GM19395 (cell line): ENCODE measurements at regions not wholly inside any gene's neighbourhood (a gene's known extent, or its start where the extent isn't known, plus 50 kb on each side); places are given as distances from the start of the nearest gene placed in this dataset.
"Not testable (repeated sequence)": the region's sequence is repeated elsewhere in the genome, so short reads cannot be mapped to it uniquely, and the experiment has no call there.

Source experiments
- ATAC-seq: cut with Tn5 transposase; IDR thresholded peaks from one replicate; pipeline ENCODE4 v1.9.1; 2021; ENCODE audit warnings: mild to moderate bottlenecking, moderate library complexity; ENCODE audit not compliant: unreplicated experiment

DNA sequence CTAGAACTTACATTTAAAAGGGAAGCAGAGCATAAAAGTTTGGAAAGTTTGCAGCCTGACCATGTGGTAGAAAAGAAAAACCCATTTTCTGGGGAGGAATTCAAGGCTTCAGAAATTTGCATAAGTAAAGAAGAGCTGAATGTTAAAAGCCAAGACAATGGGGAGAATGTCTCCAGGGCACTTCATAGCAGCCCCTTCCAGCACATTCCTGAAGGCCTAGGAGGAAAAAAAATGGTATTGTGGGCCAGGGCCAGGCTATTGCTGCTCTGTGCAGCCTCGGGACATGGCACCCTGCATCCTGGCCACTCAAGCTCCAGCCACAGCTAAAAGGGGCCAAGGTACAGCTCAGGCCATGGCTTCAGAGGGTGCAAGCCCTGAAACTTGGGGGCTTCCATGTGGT, 474.2 kb upstream of the MDGA2 start:
- not testable (repeated sequence) for ATAC-seq

DNA sequence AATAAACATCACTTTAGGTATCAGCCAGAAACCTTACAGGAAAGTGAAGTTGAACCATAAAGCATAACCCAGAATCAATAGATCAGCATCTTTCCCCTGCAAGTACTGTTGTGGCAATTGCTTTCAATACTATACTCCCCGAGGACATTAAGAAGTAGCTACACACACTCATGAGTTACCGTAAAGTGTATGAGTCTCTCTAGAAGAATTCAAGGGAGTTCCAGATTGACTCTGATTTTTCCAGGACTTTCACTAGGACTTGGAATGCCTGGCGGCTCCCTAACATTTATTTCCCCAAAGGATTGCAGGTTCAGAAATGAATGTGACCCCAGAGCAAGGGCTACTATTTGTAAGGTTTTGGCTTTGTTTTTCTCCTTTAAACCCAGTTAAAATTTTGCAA, 465.4 kb upstream of the MDGA2 start:
- ATAC-seq, result no peak

DNA sequence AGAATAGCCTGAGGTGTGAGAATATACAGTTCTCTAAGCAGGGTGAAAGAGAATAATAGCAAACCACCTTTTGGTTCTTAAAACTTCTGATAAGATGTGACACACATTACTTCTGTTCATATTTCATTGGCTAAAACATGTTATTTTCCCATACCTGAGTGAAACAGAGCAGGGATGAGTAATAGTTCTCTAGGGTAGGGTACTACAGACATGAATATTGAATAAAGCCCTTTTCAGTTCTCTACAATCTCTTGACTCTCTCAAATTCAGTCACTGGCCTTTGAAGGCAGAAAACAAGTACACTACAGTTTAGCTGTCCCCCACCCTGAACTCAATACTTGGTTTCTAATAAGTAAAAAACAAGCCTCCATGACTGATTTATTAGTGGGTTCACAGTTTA, 454.1 kb upstream of the MDGA2 start:
- ATAC-seq, result no peak

DNA sequence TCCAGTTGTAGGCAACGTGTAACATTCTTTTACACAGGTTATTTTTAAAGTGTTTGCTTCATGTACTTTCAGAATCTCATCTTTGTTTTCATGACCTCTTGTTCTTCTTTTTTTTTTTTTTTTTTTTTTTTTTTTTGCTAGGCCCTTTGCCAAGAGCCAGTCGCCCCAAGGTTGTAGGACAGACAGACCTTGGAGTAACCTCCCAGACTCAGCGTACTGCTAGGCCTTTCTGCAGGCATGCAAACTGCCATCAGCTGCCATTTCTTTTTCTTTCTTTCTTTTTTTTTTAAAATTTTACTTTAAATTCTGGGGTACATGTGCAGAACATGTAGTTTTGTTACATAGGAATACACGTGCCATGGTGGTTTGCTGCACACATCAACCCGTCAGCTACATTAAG, 452.3 kb upstream of the MDGA2 start:
- ATAC-seq, result no peak

DNA sequence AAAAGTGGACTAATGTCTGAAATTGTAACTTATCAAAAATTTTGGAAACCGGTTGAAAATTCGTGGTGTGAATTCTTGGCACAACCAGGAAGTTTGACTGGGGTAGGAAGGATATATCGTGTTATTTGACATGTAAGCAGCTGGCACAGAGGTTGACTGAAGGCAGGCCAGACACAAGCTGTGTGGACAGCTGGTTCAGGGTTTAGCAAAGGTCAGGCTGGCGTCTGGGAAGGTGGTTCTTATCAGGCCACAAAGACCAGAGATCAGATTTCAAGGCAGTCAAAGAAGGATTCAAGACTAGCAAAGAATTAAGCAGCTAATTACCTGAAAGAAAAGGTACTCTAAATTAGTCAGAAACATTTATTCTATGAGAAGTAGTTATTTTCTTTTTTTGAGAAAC, 450.2 kb upstream of the MDGA2 start:
- no peak for ATAC-seq

DNA sequence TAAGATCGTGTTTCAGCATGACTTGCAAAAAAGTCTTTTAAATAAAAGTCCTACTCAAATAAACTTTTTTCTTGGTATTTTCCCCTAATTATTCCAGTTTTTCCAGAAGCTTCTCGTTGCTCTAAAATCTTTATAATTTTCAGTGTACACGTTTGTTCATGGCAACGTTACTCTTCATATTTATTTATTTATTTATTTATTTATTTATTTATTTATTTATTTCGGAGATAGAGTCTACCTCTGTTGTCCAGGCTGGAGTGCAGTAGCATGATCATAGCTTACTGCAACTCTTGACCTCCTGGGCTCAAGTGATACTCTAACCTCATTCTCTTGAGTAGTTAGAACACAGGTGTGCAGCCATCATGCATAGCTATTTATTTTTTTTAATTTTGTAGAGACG, 438.3 kb upstream of the MDGA2 start:
- ATAC-seq, result no peak

DNA sequence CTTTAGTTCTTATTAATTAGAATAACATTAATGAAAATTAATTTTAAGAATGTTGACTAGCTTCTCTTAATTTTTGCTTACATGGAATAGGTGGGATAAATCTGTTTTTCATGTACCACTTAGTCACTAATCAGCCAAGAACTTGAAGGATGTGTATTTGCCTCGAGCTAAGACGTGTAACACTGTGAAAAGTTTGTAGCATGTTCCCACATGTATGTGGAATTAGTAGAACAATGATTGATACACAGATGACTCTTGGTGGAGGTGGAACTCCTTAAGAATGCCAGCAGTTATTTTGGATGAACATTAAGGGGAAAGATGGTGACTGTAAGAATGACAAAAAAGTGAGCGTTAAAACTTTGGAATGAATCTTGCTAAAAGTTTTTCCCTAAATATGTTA, 435.7 kb upstream of the MDGA2 start:
- no peak for ATAC-seq

DNA sequence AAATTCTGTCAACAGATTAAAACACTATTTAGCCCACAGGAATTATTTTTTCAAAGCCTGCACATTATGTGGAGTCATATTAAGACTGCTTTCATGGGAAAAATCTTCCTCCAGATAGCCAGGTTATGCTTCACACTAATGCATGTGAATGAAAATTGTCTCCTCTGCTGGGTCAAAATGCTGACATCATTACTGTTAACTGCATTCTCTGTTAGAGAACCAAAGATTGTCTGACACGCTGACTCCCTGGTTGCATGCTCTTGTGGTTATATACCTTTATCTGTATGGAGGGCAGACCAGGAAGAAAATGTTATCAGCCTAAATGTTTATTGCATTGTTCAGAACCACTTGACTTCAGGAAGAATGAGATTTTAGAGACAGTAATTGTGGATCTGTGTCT, 432.2 kb upstream of the MDGA2 start:
- no peak for ATAC-seq

DNA sequence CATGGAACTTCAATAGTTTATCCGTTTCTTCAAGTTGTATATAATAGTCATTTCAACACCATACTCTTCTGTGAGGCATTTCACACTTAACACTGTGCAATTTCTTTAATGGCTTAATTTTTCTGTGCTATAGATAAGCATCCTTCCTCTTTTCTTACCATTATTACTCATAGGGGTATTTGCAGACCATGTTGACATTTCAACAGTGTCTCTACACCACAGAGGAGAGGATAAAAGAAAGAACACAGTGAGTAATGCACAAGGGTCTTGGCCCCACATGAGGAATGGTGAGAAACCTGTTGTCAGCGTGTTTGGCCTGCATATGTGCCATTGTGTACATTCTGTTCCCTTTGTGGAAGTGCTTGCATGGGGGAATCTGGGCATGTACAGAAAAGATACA, 421.5 kb upstream of the MDGA2 start:
- ATAC-seq, result no peak

DNA sequence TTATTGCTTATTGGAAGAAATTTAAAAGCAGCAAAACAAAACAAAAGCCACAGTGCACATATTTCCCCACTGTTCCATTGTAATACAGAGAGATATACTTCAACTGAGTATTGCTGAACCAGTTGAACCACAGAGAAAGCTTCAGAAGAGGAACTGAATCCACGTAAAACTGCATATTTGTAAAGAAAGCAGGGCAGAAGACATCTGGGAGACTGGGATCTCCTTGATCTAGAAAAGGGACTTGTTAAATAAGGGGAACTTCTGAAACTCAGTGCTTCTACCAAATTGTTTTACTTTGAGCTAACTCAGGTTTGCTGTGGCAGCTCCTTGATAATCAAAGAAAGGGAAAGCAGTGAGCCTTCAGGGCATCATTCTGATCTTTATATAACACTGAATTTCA, 411.1 kb upstream of the MDGA2 start:
- no peak for ATAC-seq

DNA sequence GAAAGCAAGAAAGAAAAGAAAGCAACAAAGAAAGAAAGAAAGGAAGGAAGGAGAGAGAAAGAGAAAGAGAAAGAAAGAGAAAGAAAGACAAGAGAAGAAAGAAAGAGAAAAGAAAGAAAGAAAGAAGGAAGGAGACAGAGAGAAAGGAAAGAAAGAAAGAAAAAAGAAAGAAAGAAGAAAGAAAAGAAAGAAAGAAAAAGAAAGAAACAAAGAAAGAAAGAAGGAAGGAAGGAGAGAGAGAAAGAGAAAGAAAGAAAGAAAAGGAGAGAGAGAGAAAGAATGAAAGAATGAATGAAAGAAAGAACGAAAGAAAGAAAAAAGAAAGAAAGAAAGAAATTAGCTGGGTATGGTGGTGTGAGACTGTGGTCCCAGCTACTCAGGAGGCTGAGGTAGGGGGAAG, 400.1 kb upstream of the MDGA2 start:
- ATAC-seq, result no peak

DNA sequence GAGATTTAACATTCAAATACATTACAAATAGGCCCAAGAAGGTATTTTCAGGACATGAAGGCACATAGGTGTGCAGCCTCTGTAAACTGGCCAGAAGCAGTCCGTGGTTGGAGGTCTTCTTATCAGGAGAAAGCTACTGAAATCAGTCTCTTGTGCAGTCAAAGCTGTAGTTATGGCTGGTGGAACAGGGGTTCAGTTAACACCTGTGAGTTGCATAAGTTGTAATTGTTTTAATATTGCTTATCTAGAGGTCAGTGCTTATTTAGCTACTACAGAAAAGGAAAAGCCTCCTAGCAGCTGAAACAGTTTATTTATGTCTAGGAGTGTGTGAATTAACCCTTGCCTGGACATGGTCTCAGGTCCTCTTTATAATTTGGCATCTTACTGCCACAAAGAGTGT, 377.6 kb upstream of the MDGA2 start:
- no peak for ATAC-seq

DNA sequence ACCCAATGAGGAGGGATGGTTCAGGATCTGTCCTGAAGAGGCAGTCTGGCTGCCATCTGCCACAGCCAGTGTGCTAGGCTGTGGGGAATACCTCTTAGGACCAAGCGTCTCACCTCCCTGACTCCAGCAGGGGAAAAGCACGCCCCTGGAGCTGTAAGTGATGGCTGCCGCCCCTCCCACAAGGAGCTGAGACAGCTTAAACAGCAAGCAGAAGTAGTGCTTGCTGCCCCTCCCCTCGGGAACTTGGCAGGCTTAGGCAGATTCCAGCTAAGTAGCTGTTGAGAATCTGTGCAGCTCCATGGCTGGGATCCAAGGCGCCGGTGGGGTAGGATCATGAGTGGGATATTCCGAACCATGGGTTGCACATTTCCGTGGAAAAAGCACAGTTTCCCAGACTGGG, 360.4 kb upstream of the MDGA2 start:
- ATAC-seq, result no peak

DNA sequence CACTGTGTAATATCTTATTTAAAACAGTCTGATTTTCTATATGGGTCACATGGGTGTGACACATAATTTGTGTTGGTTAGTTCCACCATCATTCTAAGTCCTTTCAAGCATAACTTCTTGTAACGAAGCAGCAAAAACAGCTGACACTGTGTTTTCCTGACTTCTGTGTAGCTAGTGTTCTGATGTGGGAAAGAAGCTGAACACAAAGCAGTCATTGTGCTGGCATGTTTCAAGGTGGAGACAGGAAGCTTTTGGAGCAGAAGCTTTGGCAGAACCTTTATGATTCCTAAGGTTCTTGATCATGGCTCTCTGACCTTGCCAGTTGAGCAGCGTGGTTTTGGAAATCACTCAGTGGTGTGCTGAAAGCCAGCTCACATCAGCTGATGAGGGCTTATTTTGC, 351.7 kb upstream of the MDGA2 start:
- no peak for ATAC-seq

DNA sequence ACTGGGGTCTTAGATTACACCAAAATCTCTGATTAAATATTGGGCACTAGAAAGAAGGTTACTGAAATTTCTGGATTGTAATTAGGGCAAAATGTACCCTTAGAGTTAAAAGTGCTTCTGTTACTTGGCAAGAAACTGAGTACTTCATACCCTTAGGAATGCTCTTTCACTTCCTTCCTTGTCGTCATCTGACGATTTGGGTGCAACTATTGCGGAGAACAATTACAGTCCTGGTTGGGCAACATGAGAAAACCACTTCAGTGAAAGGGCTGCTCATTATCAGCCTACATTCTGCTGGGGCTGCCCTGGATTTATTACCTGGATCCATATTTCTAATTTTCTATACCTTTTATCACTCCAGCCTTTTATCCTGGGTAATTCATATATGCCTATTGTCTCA, 348.5 kb upstream of the MDGA2 start:
- no peak for ATAC-seq

DNA sequence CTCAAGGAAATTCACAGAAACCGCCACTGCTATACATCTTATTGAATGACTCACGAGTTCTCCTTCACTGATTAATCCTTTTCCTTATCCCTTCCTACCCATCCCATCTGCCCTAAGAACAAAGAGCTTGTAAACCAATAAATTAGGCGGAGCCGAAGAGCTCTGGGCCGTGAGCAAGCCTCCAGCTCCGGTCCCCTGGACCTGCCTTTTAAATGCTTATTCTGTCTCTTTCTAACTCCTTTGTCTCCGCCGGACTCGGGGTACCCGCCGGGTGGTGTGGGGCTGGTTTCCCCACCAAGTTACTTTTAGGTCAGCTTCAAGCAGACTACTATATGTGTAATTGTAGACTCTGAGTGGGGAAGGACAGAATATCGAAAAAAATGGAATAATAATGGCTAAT, 336.1 kb upstream of the MDGA2 start:
- ATAC-seq, result not testable (repeated sequence)

DNA sequence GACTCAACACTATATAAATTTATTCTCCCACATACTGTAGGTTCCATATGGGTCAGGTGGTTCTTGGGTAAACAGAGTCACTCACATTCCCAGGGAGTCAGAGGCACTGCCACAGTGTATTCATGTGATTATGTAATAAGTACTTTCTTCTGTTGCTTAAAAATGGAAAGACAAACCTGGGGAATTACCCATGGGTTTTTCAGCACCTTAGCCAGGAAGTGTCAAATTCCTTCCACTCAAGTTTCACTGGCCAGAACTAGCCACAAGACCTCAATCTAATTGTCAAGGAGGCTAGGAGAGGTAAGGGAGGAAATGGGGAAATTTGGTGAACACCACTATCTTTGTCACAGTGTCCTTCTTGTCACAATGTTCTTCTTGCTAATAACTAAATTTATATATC, 333.2 kb upstream of the MDGA2 start:
- no peak for ATAC-seq

DNA sequence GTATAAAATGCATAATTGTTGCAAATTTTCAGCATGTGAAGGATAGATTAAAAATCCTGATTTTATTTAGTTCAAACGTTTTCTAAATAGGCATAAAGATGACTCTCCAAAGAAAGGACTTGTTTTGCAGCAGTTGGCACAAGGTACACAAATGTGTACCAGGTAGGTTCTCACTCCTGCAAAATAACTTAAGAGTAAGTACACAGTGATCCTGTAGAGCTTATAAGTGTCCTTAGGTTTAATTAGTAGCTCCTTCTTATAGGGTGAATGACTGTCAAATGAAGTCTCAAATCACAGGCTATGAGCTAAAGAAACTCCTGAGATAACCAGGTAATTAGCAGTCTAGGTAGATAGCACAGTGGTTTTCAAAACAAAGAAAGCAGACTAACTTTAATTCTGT, 330.6 kb upstream of the MDGA2 start:
- no peak for ATAC-seq

DNA sequence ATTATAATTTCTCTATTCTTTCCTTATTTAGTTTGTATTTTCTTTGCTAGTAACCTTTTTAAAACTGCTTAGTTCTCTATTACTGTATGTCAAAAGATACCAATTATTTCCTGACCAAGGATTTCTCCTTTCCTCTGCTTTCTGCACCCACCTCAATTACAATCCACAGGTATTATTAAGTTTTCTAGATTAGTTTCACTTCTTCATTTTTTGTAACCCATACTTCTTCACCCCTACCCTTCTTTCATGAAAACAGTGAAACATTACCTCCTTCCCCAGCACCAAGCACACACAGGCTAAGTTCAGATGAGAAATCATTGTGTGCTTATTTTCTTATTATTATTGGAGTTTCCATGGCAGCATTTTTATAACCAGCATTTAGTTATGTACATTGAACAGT, 318.5 kb upstream of the MDGA2 start:
- no peak for ATAC-seq

DNA sequence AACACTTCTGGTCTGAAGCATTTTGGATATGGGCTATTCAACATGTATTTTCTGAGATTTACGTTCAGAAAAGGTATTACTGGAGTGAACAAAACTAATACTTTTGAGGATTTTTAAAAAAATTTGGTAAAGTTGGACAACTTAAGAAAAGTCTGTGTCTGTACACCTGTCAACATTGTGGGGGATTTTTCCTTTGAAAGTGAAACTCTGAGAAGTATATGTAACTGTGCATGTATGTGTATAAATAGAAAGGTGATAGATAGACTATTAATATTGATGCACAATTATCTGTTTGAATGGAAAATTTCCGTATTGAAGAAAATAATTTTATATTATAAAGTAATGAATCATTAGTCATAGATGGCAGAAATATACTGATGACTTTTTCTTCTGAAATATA, 312.8 kb upstream of the MDGA2 start:
- ATAC-seq, result no peak

DNA sequence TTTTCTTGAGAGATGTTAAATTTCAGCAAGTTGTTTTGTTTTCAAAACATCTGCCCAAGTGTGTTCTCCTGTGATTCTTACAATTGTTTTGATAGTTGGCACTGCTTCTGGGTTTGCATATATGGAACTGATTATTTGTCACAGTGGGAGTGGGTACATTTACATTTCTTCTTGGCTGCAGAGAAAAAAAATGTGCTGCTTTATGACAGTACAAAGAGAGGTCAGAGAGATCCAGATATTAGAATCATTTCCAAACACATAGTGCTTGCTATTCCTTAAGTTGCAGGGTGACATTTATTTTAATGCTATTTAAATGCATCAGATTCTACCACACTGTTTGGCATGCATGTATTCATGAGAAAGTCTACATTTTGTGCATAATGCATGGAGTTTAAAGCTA, 303.5 kb upstream of the MDGA2 start:
- ATAC-seq, result no peak

DNA sequence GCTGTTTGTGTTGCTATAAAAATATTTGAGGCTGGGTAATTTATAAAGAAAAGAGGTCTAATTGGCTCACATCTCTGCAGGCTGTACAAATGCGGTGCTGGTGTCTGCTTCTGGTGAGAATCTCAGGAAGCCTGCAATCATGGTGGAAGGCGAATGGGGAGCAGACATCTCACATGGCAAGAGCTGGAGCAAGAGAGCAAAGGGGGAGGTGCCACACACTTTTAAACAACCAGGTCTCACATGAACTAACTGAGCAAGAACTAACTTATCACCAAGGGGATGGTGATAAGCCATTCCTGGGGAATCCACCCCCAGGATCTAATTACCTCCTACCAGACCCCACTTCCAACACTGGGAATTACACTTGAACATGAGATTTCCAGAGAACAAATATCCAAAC, 300.7 kb upstream of the MDGA2 start:
- no peak for ATAC-seq

DNA sequence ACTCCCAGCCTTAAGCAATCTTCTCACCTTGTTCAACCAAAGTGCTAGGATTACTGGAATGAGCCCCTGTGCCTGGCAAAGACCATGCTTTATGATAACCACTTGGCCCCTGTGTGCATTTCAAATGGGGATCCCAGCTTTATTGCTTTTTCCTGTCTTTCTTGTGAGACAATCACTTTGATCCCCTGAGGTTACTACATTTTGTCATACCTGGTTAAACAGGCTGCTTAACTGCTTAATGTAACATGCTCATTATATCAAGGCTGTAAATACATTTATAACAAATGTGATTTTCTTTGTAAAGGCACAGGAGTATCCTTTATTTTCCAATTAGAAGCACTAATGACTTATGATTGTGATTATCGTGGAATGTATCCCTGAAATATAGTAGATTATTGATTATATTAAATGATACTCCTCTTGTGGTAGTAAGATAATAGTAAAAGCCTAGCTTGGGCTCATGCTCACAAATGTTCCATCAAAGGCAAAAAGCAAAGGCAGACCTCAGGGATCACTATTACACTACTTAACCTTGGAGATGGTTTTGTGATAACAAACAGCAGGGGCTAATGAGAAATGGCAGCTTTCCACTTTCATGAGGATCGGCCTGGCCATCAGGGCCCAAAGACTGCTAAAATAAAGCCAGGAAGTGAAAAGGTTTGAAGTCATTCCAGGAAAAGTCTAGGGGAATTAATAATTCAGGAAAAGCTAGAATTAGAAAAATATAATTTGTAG, 290.8 kb upstream of the MDGA2 start:
- no peak for ATAC-seq

DNA sequence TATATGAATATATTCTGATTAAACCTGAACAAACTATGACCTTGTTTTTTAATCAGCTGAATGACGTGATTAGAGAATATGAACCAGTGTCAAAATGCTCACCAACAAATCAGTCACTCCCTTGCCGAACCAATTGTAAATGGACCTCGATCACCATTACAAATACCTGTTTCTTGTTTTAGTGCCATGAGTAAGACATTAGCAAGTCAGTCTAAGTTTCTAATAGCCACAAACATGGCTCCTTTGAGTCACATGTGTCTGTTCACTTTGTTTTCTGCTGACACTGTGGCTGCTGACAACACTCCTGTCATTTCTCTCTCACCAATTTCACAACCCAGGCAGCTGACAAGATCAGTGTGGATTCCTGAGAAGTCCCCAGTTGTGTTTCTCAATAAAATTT, 286.2 kb upstream of the MDGA2 start:
- no peak for ATAC-seq
